ENCODE measurements at regions not wholly inside any gene's neighbourhood (a gene's known extent, or its start where the extent isn't known, plus 50 kb on each side); places are given as distances from the start of the nearest gene placed in this dataset.

GRCh38 chr5:2393556-2393955 is 357.9 kb downstream of the IRX2 start:
- no peaks in the 10 kb centered on the region for H3K4me1 ChIP-seq (ENCODE audit: control insufficient read depth in 1 of 2, low read depth in 2 of 2)
- H3K9me3 ChIP-seq, result no peaks in the 10 kb centered on the region
- no peak overlapping the region for H3K27ac ChIP-seq
- DNase-seq (ENCODE audit: low spot score) (no peak), ATAC-seq (ENCODE audit: insufficient number of reproducible peaks, low FRiP score, low read depth) (no peak)
- H3K27me3 ChIP-seq (replicated peaks; ENCODE audit: insufficient read depth), result no peaks in the 10 kb centered on the region
- no peaks in the 10 kb centered on the region for H3K36me3 ChIP-seq
- H3K4me3 ChIP-seq, result no peak overlapping the region
- TF ChIP-seq, protein P1, sequence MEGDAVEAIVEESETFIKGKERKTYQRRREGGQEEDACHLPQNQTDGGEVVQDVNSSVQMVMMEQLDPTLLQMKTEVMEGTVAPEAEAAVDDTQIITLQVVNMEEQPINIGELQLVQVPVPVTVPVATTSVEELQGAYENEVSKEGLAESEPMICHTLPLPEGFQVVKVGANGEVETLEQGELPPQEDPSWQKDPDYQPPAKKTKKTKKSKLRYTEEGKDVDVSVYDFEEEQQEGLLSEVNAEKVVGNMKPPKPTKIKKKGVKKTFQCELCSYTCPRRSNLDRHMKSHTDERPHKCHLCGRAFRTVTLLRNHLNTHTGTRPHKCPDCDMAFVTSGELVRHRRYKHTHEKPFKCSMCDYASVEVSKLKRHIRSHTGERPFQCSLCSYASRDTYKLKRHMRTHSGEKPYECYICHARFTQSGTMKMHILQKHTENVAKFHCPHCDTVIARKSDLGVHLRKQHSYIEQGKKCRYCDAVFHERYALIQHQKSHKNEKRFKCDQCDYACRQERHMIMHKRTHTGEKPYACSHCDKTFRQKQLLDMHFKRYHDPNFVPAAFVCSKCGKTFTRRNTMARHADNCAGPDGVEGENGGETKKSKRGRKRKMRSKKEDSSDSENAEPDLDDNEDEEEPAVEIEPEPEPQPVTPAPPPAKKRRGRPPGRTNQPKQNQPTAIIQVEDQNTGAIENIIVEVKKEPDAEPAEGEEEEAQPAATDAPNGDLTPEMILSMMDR (IDR thresholded peaks at IDR 0.05), result no peak

- H3K9me3 ChIP-seq, result no peaks in the 10 kb centered on the region
- TF ChIP-seq, protein P1 (IDR thresholded peaks at IDR 0.05), result no peak
- no peak for DNase-seq (ENCODE audit: low spot score)
Measured at GRCh38 chr5:2391566-2391965, 359.9 kb downstream of the IRX2 start.

DNA sequence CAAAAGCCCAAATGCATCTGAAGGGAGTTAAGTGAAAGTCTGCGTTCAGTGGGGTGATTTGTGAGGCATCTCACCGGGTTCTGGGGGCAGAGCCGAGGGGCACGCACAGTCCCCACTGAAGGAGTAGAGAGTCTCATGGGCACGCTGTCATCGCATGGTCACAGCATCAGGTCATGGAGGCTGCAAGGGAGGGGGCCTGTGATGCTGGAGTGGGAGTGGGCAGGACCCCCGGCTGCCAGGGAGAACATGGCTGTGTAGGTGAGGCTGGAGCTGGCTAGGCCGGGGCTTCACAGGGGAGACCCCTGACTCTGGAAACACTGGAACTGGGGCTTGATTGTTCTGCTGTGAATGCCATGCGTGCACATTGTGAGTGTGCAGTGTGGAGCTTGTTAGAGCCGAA is 360.5 kb downstream of the IRX2 start:
- Histone ChIP-seq H3K9me3 (no peaks in the 10 kb centered on the region), H3K36me3 (no peaks in the 10 kb centered on the region), H3K4me1 (ENCODE audit: control insufficient read depth in 1 of 2, low read depth in 2 of 2) (no peaks in the 10 kb centered on the region), H3K4me3 (no peak overlapping the region), H3K27ac (no peak overlapping the region), H3K27me3 (replicated peaks; ENCODE audit: insufficient read depth) (no peaks in the 10 kb centered on the region)
- TF ChIP-seq, protein P1 (IDR thresholded peaks at IDR 0.05), result no peak
- DNase-seq (ENCODE audit: low spot score), result no peak
- no peak for ATAC-seq (ENCODE audit: insufficient number of reproducible peaks, low FRiP score, low read depth)

More at GRCh38 chr5:2391566-2391965, 359.9 kb downstream of the IRX2 start:
- no peaks in the 10 kb centered on the region for H3K36me3 ChIP-seq
- H3K27ac ChIP-seq, result no peak overlapping the region
- no peaks in the 10 kb centered on the region for H3K4me1 ChIP-seq (ENCODE audit: control insufficient read depth in 1 of 2, low read depth in 2 of 2)
- no peak for ATAC-seq (ENCODE audit: insufficient number of reproducible peaks, low FRiP score, low read depth)
- H3K27me3 ChIP-seq (replicated peaks; ENCODE audit: insufficient read depth), result no peaks in the 10 kb centered on the region
- H3K4me3 ChIP-seq, result no peak overlapping the region

DNA sequence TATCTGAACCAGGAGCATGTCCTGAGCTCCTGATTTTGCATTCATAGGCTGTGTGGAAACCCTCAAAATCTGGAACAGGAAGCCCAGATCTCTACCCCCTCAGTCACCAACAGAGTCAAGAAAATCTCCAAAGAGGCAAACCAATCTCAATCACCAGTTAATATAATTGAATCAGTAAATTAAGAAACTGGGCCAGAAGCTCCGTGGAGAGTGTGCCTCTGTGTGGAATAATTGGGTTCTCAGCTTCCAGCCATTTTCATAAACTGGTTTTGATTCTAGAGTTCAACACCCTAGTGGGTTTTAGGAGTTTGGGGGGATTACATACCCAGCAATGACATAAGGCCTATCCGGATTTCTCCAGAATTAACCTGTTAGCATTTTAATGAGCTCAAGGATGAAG is 362.9 kb downstream of the IRX2 start:
- Histone ChIP-seq H3K9me3 (no peaks in the 10 kb centered on the region), H3K27me3 (replicated peaks; ENCODE audit: insufficient read depth) (no peaks in the 10 kb centered on the region), H3K36me3 (no peaks in the 10 kb centered on the region), H3K4me1 (ENCODE audit: control insufficient read depth in 1 of 2, low read depth in 2 of 2) (no peaks in the 10 kb centered on the region), H3K27ac (no peak overlapping the region), H3K4me3 (no peak overlapping the region)
- no peak for DNase-seq (ENCODE audit: low spot score)
- ATAC-seq (ENCODE audit: insufficient number of reproducible peaks, low FRiP score, low read depth), result no peak
- TF ChIP-seq, protein P1 (IDR thresholded peaks at IDR 0.05), result no peak

DNA sequence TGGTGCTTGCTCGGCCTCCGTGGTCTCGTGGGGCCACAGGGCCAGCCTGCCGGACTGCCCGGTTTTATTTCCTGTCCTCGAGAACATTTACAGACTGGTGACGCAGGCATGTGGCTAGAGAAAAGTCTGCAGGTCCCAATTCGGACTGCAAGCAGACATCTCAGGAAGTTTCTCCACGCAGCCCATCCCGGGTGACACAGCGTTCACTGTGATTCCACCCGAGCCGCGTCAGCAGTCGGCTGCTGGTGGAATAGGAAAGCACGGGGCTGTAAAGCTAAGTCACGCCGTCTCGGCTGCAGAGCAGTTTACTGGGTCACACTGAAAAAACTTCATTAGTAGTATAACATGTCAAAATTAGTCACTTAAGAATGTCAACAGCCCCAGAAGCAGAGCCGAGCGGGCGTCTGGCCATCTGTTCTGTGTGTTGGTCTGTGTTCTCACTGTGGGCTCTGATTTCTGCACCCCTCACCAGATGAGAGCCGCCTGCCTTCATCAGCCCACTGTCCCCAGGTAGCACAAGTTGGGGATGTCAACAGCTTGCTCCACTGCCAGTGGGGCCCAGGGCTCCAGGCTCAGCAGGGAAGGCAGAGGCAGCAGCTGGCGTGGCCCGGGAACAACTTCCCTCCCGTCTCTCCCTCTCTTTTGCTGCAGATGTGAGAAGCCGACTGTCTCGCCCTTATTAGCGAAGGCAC is 363.7 kb downstream of the IRX2 start:
- H3K27ac ChIP-seq, result no peak overlapping the region
- TF ChIP-seq, protein P1 (IDR thresholded peaks at IDR 0.05), result no peak
- H3K36me3 ChIP-seq, result no peaks in the 10 kb centered on the region
- no peak for DNase-seq (ENCODE audit: low spot score)
- ATAC-seq (ENCODE audit: insufficient number of reproducible peaks, low FRiP score, low read depth), result no peak
- H3K27me3 ChIP-seq (replicated peaks; ENCODE audit: insufficient read depth), result no peaks in the 10 kb centered on the region
- H3K4me1 ChIP-seq (ENCODE audit: control insufficient read depth in 1 of 2, low read depth in 2 of 2), result no peaks in the 10 kb centered on the region
- H3K4me3 ChIP-seq, result no peak overlapping the region
- H3K9me3 ChIP-seq, result no peaks in the 10 kb centered on the region
